ENCODE measurements at regions not wholly inside any gene's neighbourhood (a gene's known extent, or its start where the extent isn't known, plus 50 kb on each side); places are given as distances from the start of the nearest gene placed in this dataset.
"Not testable (repeated sequence)": the region's sequence is repeated elsewhere in the genome, so short reads cannot be mapped to it uniquely, and the experiment has no call there.

GRCh38 chr16:26809461-26809860 lies 257.3 kb upstream of the C16orf82 start:
- DNase-seq = no peak

GRCh38 chr16:26816266-26816665 lies 250.5 kb upstream of the C16orf82 start:
- no peak for DNase-seq

GRCh38 chr16:26816885-26817571 lies 249.7 kb upstream of the C16orf82 start:
- DNase-seq = no peak

GRCh38 chr16:26818393-26818792 lies 248.3 kb upstream of the C16orf82 start:
- DNase-seq = no peak

GRCh38 chr16:26824469-26824868 lies 242.3 kb upstream of the C16orf82 start:
- no peak for DNase-seq

- DNase-seq = no peak
Measured at GRCh38 chr16:26826500-26826899, 240.2 kb upstream of the C16orf82 start.

GRCh38 chr16:26827386-26827785 lies 239.3 kb upstream of the C16orf82 start:
- DNase-seq = no peak

GRCh38 chr16:26830428-26831127 lies 236.1 kb upstream of the C16orf82 start:
- DNase-seq = no peak

GRCh38 chr16:26836114-26836513 lies 230.6 kb upstream of the C16orf82 start:
- not testable (repeated sequence) for DNase-seq

- DNase-seq = no peak
Measured at GRCh38 chr16:26838931-26839330, 227.8 kb upstream of the C16orf82 start.

GRCh38 chr16:26840691-26841090 lies 226.0 kb upstream of the C16orf82 start:
- no peak for DNase-seq

- DNase-seq = no peak
Measured at GRCh38 chr16:26856271-26856670, 210.5 kb upstream of the C16orf82 start.

- no peak for DNase-seq
Measured at GRCh38 chr16:26856791-26857190, 209.9 kb upstream of the C16orf82 start.

GRCh38 chr16:26857371-26857770 lies 209.4 kb upstream of the C16orf82 start:
- no peak for DNase-seq

- DNase-seq = no peak
Measured at GRCh38 chr16:26860506-26860905, 206.2 kb upstream of the C16orf82 start.

GRCh38 chr16:26863931-26864330 lies 202.8 kb upstream of the C16orf82 start:
- no peak for DNase-seq

GRCh38 chr16:26874318-26874717 lies 192.4 kb upstream of the C16orf82 start:
- DNase-seq = not testable (repeated sequence)

GRCh38 chr16:26877421-26877820 lies 189.3 kb upstream of the C16orf82 start:
- no peak for DNase-seq

GRCh38 chr16:26885674-26886073 lies 181.1 kb upstream of the C16orf82 start:
- no peak for DNase-seq

- DNase-seq = no peak
Measured at GRCh38 chr16:26889740-26890139, 177.0 kb upstream of the C16orf82 start.

- no peak for DNase-seq
Measured at GRCh38 chr16:26898200-26898599, 168.5 kb upstream of the C16orf82 start.

- DNase-seq = no peak
Measured at GRCh38 chr16:26901196-26901861, 165.4 kb upstream of the C16orf82 start.

GRCh38 chr16:26901983-26902382 lies 164.7 kb upstream of the C16orf82 start:
- no peak for DNase-seq

- no peak for DNase-seq
Measured at GRCh38 chr16:26905336-26905735, 161.4 kb upstream of the C16orf82 start.

All from stimulated activated CD4-positive, alpha-beta T cell treated with anti-CD3 and anti-CD28 coated beads, Interleukin-2, amount 100 ng/mL, for 24 hours (primary cell).